ENCODE measurements at regions not wholly inside any gene's neighbourhood (a gene's known extent, or its start where the extent isn't known, plus 50 kb on each side); places are given as distances from the start of the nearest gene placed in this dataset.

DNA sequence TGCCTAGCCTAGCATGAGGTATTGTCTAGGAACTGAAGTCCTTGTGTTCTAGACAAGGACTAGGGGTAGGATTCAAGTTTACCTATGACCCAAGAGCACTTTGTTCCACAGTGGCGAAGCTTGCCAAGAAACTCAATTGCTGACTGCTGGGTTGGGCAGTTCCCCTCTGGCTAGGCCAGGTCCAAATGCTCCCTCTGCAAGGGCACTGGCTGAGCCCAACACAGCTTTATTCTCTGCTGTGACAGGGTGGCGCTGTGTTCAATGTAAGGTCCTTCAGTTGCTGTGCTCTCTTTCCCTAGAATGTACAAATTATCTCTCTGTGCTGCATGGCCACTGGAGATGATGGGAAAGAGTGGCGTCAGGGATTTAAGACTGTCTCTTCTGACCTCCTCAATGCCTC lies 950.8 kb downstream of the HACE1 start:
- TF ChIP-seq ZFX (IDR thresholded peaks at IDR 0.05; ENCODE audit: borderline replicate concordance): no peak
- TF ChIP-seq, protein P1, sequence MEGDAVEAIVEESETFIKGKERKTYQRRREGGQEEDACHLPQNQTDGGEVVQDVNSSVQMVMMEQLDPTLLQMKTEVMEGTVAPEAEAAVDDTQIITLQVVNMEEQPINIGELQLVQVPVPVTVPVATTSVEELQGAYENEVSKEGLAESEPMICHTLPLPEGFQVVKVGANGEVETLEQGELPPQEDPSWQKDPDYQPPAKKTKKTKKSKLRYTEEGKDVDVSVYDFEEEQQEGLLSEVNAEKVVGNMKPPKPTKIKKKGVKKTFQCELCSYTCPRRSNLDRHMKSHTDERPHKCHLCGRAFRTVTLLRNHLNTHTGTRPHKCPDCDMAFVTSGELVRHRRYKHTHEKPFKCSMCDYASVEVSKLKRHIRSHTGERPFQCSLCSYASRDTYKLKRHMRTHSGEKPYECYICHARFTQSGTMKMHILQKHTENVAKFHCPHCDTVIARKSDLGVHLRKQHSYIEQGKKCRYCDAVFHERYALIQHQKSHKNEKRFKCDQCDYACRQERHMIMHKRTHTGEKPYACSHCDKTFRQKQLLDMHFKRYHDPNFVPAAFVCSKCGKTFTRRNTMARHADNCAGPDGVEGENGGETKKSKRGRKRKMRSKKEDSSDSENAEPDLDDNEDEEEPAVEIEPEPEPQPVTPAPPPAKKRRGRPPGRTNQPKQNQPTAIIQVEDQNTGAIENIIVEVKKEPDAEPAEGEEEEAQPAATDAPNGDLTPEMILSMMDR (IDR thresholded peaks at IDR 0.05): no peak

DNA sequence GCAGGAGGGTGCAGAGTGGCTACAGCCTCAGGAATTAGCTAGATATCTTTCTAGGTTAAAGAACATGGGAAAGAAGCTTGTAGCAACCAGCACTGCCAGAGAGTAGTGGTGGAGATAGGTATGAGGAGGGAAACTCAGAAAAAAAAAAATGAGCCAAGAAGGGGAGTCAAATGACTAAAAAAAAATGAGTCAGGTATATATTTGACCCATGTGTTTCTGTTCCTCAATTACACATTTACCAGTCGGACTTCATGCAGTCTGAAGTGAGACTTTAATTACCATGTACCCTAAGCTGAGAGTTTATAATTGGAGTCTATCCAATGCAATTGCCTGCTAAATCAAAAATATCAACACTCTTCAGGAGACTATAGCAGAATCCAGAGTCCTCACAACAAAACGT lies 964.6 kb downstream of the HACE1 start:
- TF ChIP-seq ZFX (IDR thresholded peaks at IDR 0.05; ENCODE audit: borderline replicate concordance): no peak
- TF ChIP-seq, protein P1 (IDR thresholded peaks at IDR 0.05): no peak
- no peak overlapping the region for H3K27ac ChIP-seq

More for the DNA sequence above, 950.8 kb downstream of the HACE1 start:
- H3K27ac ChIP-seq: no peak overlapping the region

- no peak overlapping the region for H3K27ac ChIP-seq
- TF ChIP-seq, protein P1 (IDR thresholded peaks at IDR 0.05): no peak
- no peak for TF ChIP-seq ZFX (IDR thresholded peaks at IDR 0.05; ENCODE audit: borderline replicate concordance)
Observed at GRCh38 chr6:103893141-103893581, 966.6 kb downstream of the HACE1 start.

DNA sequence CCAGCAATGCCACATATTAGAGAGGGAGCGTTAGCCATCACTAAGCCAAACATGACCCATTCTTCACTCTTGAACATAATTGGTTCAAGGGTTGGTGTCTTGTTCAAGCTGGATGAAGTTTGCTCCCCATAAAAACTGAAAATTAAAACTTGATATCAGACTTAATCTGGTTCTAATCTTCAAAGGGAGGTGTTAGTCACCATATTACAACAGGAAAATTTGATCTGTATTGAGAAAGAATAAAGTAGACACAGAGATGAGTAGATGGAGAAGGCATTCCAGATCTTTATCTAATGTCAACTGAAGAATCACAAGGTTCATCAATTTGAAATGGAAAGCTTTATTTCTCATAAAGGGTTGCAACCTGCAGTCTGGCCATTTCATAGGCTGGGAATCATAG lies 972.8 kb downstream of the HACE1 start:
- no peak overlapping the region for H3K27ac ChIP-seq
- TF ChIP-seq, protein P1 (IDR thresholded peaks at IDR 0.05): no peak
- TF ChIP-seq ZFX (IDR thresholded peaks at IDR 0.05; ENCODE audit: borderline replicate concordance): no peak

DNA sequence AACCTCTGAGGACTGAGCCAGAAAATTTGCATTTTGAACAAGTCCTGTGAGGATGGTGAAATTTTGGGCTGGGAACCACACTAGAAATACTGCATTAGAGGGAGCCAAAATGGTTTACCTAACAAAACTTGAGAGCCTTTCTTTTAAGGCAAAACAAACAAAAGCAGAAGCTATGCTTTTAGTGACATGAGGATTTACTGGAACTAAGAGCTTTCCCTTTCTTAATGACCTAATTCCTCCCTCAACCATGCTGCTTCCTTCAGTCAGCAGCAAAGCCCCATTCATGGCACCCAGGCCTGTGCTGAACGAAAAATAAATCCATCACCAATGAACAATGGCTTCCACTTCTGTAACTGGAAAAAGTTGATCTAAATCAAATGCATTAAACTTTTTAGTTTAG lies 974.3 kb downstream of the HACE1 start:
- TF ChIP-seq, protein P1 (IDR thresholded peaks at IDR 0.05): no peak
- no peak for TF ChIP-seq ZFX (IDR thresholded peaks at IDR 0.05; ENCODE audit: borderline replicate concordance)
- H3K27ac ChIP-seq: no peak overlapping the region

DNA sequence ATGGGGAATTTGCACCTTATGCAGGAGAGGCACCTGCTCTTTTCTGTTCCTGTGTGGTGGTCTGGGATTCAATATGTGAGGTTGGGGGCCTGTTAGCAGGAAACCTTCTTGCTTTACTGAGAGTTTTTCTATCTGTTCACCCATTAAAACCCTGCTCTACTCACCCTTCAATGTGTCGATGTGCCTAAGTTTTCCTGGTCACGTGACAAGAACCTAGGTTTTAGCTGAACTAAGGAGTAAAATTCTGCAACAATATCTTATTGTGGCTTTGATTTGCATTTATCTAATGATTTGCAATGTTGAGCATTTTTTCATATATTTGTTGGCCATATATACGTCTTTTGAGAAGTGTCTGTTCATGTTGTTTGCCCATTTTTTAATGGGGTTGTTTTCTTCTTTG lies 979.9 kb downstream of the HACE1 start:
- H3K27ac ChIP-seq: no peak overlapping the region
- no peak for TF ChIP-seq ZFX (IDR thresholded peaks at IDR 0.05; ENCODE audit: borderline replicate concordance)
- TF ChIP-seq, protein P1 (IDR thresholded peaks at IDR 0.05): no peak

- TF ChIP-seq, protein P1 (IDR thresholded peaks at IDR 0.05): no peak
- TF ChIP-seq ZFX (IDR thresholded peaks at IDR 0.05; ENCODE audit: borderline replicate concordance): no peak
- no peak overlapping the region for H3K27ac ChIP-seq
Observed at GRCh38 chr6:103875221-103875620, 984.5 kb downstream of the HACE1 start.

Measured in 22Rv1 (cell line).